Activated T-helper 1 cell treated with anti-CD3 and anti-CD28 coated beads, Interleukin-12 subunit alpha, Interleukin-12 subunit beta, Interleukin-2, Interleukin-4 antibody, amounts not matched to agents 30 ng/mL and 10 ng/mL and 1 ng/mL, durations not matched to agents 14 hours and 24 hours and 36 hours (primary cell): ENCODE measurements at regions not wholly inside any gene's neighbourhood (a gene's known extent, or its start where the extent isn't known, plus 50 kb on each side); places are given as distances from the start of the nearest gene placed in this dataset.
A peak's percentile ranks its signal among the peaks of the same experiment; 100 is the strongest.
"Not testable (repeated sequence)": the region's sequence is repeated elsewhere in the genome, so short reads cannot be mapped to it uniquely, and the experiment has no call there.

Experiments
- DNase-seq: peaks from one replicate; pipeline ENCODE4 v3.0.0; 2021; ENCODE audit warnings: low spot score
- H3K27ac Mint-ChIP-seq: one replicate; pipeline ENCODE4 v1.8.0; 2021; ENCODE audit warnings: mild to moderate bottlenecking, mixed read lengths
- H3K27me3 Mint-ChIP-seq: one replicate; pipeline ENCODE4 v1.8.0; 2022; ENCODE audit warnings: mild to moderate bottlenecking, moderate library complexity, mixed read lengths; ENCODE audit not compliant: insufficient read depth
- H3K36me3 Mint-ChIP-seq: one replicate; pipeline ENCODE4 v1.8.0; 2021; ENCODE audit warnings: low read depth, mixed read lengths
- H3K4me1 Mint-ChIP-seq: one replicate; pipeline ENCODE4 v1.8.0; 2021; ENCODE audit warnings: low read depth, mixed read lengths
- H3K4me3 Mint-ChIP-seq: one replicate; pipeline ENCODE4 v1.8.0; 2021; ENCODE audit warnings: mild to moderate bottlenecking, moderate library complexity, mixed read lengths
- H3K9me3 Mint-ChIP-seq: one replicate; pipeline ENCODE4 v1.8.0; 2021; ENCODE audit warnings: mixed read lengths
- intact Hi-C: fragments of 100-400 bp; cut with micrococcal nuclease; formaldehyde crosslinking; loops from one replicate; pipeline ENCODE4 v1.15.1; 2024

DNA sequence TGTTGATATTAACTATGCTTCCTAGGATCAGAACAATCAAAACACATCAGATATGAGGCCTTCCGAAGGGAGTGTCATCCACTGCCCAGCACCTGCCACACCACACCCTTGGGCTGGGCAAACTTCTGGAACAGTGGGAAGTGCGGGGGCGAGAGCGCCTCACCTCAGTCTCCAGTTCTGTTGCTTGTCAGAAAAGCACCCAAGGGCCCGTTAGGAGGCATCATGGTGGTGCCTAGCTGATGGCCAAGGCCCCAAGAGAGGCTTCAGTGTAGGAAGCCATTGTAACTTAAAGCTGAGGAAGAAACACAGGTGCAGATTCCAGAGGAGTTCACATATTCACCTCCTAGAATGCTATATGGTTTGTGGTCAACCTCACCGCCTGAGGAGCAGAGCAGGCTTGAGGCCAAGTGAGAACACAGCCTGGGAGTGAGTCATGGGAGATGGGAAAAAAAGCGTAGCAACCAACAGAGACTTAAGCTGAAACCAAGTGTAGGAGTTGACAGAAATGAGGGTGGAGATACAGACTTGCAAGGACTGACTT is 85.1 kb upstream of the ATL2 start:
- peak overlapping the region; percentile 72 for H3K27ac Mint-ChIP-seq
- no peaks in the 10 kb centered on the region for H3K9me3 Mint-ChIP-seq
- intact Hi-C loops = loop anchor here (1.0 to 10.0 kb wide), 8 partner anchors 12 to 1095 kb away; partner anchors contain the start of gene ATL2
- peaks cover 10% of the 10 kb centered on the region for H3K4me1 Mint-ChIP-seq
- H3K36me3 Mint-ChIP-seq = no peaks in the 10 kb centered on the region
- no peak overlapping the region for H3K4me3 Mint-ChIP-seq
- peak; percentile 14 for DNase-seq
- H3K27me3 Mint-ChIP-seq = peaks cover 6% of the 10 kb centered on the region

DNA sequence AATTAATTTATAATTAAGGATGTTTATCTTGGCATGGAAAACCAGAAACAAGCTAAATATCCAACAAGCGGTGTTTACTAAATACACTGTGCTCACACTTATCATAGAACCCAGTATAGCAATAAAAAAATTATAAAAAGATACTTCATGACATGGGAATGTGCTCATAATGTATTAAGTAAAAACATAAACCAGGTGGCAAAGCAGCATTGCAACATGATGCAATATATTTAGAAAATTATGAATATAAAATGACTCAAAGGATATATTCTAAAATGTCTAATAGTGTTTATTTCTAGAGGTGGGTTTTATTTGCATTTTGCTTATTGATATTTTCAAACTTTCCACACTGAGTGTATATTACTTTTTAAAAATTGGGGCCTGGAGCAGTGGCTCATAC is 84.4 kb upstream of the ATL2 start:
- intact Hi-C loops = loop anchor here (5.0 to 10.0 kb wide), 2 partner anchors 357 to 424 kb away; no protein-coding TSS in a partner anchor
- no peak for DNase-seq
- peaks cover 10% of the 10 kb centered on the region for H3K4me1 Mint-ChIP-seq

GRCh38 chr2:38460313-38460712 is 83.2 kb upstream of the ATL2 start:
- intact Hi-C loops = loop anchor here (5.0 to 10.0 kb wide), 2 partner anchors 356 to 423 kb away; no protein-coding TSS in a partner anchor
- Mint-ChIP-seq H3K4me3 (no peak overlapping the region), H3K27ac (no peak overlapping the region), H3K36me3 (no peaks in the 10 kb centered on the region), H3K4me1 (peaks cover 10% of the 10 kb centered on the region), H3K9me3 (no peaks in the 10 kb centered on the region), H3K27me3 (peaks cover 12% of the 10 kb centered on the region)
- DNase-seq = no peak

More for the DNA sequence above, 84.4 kb upstream of the ATL2 start:
- H3K27me3 Mint-ChIP-seq = peaks cover 4% of the 10 kb centered on the region
- no peak overlapping the region for H3K27ac Mint-ChIP-seq
- H3K36me3 Mint-ChIP-seq = no peaks in the 10 kb centered on the region
- no peaks in the 10 kb centered on the region for H3K9me3 Mint-ChIP-seq
- H3K4me3 Mint-ChIP-seq = no peak overlapping the region

- no peak for DNase-seq
- no peak overlapping the region for H3K27ac Mint-ChIP-seq
- peaks cover 10% of the 10 kb centered on the region for H3K27me3 Mint-ChIP-seq
- intact Hi-C loops = no loop called here
- no peaks in the 10 kb centered on the region for H3K9me3 Mint-ChIP-seq
- no peak overlapping the region for H3K4me3 Mint-ChIP-seq
- H3K4me1 Mint-ChIP-seq = no peaks in the 10 kb centered on the region
- H3K36me3 Mint-ChIP-seq = no peaks in the 10 kb centered on the region
Measured at GRCh38 chr2:38454081-38454480, 77.0 kb upstream of the ATL2 start.

DNA sequence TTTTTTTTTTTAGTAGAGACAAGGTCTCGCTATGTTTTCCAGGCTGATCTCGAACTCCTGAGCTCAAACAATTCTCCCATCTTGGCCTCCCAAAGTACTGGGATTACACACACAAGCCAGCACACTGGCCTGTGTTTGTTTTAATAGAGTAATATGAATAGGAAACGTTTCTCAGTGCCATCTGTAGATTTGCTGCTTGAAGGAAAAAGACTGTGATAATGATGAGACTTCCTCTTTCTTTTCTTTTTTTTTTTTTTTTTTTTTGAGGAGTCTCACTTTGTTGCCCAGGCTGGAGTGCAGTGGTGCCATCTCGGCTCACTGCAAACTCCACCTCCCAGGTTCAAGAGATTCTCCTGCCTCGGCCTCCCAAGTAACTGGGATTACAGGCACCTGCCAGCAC is 74.7 kb upstream of the ATL2 start:
- peaks cover 10% of the 10 kb centered on the region for H3K27me3 Mint-ChIP-seq
- H3K4me1 Mint-ChIP-seq, H3K36me3 Mint-ChIP-seq, intact Hi-C loops, H3K4me3 Mint-ChIP-seq, DNase-seq, H3K27ac Mint-ChIP-seq, H3K9me3 Mint-ChIP-seq: not testable (repeated sequence)

- no peaks in the 10 kb centered on the region for H3K36me3 Mint-ChIP-seq
- no peak overlapping the region for H3K27ac Mint-ChIP-seq
- H3K9me3 Mint-ChIP-seq = no peaks in the 10 kb centered on the region
- H3K4me3 Mint-ChIP-seq = no peak overlapping the region
- intact Hi-C loops = no loop called here
- no peak for DNase-seq
- H3K4me1 Mint-ChIP-seq = no peaks in the 10 kb centered on the region
- peaks cover 3% of the 10 kb centered on the region for H3K27me3 Mint-ChIP-seq
Measured at GRCh38 chr2:38450509-38450908, 73.4 kb upstream of the ATL2 start.

- H3K27me3 Mint-ChIP-seq = peaks cover 6% of the 10 kb centered on the region
- H3K4me1 Mint-ChIP-seq = no peaks in the 10 kb centered on the region
- no peak overlapping the region for H3K27ac Mint-ChIP-seq
- H3K9me3 Mint-ChIP-seq = no peaks in the 10 kb centered on the region
- no peak for DNase-seq
- H3K36me3 Mint-ChIP-seq = no peaks in the 10 kb centered on the region
- no peak overlapping the region for H3K4me3 Mint-ChIP-seq
- intact Hi-C loops = no loop called here
Measured at GRCh38 chr2:38448692-38449410, 71.8 kb upstream of the ATL2 start.

- Mint-ChIP-seq H3K9me3 (no peaks in the 10 kb centered on the region), H3K36me3 (no peaks in the 10 kb centered on the region), H3K27ac (no peak overlapping the region), H3K27me3 (peaks cover 19% of the 10 kb centered on the region), H3K4me1 (no peaks in the 10 kb centered on the region), H3K4me3 (no peak overlapping the region)
- no peak for DNase-seq
- intact Hi-C loops = no loop called here
Measured at GRCh38 chr2:38446906-38447561, 70.0 kb upstream of the ATL2 start.

GRCh38 chr2:38446418-38446817 is 69.3 kb upstream of the ATL2 start:
- H3K9me3 Mint-ChIP-seq = no peaks in the 10 kb centered on the region
- H3K27ac Mint-ChIP-seq = no peak overlapping the region
- intact Hi-C loops = no loop called here
- H3K4me1 Mint-ChIP-seq = no peaks in the 10 kb centered on the region
- no peak for DNase-seq
- H3K36me3 Mint-ChIP-seq = no peaks in the 10 kb centered on the region
- H3K27me3 Mint-ChIP-seq = peaks cover 20% of the 10 kb centered on the region
- H3K4me3 Mint-ChIP-seq = no peak overlapping the region

DNA sequence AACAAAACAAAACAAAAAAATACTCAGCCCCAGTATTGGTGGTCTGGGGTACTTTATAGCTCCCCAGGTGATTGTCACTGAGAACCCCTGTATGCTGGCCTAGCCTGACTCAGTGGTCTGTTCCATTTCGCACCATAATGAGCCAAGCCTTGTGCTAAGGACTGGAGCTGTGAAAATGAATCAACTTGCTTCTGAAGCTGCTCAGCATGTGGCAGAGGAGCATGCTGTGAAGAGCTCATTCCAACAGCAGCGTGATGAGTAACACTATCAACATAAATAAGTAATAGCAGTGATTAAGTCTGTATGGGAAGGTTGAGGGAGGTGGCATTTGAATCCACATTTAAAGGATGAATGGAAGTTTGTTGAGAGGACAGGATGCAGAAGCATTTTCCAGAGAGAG is 67.2 kb upstream of the ATL2 start:
- H3K4me1 Mint-ChIP-seq = peaks cover under 1% of the 10 kb centered on the region
- peaks cover 23% of the 10 kb centered on the region for H3K27me3 Mint-ChIP-seq
- no peaks in the 10 kb centered on the region for H3K9me3 Mint-ChIP-seq
- no peak overlapping the region for H3K4me3 Mint-ChIP-seq
- H3K36me3 Mint-ChIP-seq = no peaks in the 10 kb centered on the region
- no peak overlapping the region for H3K27ac Mint-ChIP-seq
- DNase-seq = no peak
- intact Hi-C loops = no loop called here

DNA sequence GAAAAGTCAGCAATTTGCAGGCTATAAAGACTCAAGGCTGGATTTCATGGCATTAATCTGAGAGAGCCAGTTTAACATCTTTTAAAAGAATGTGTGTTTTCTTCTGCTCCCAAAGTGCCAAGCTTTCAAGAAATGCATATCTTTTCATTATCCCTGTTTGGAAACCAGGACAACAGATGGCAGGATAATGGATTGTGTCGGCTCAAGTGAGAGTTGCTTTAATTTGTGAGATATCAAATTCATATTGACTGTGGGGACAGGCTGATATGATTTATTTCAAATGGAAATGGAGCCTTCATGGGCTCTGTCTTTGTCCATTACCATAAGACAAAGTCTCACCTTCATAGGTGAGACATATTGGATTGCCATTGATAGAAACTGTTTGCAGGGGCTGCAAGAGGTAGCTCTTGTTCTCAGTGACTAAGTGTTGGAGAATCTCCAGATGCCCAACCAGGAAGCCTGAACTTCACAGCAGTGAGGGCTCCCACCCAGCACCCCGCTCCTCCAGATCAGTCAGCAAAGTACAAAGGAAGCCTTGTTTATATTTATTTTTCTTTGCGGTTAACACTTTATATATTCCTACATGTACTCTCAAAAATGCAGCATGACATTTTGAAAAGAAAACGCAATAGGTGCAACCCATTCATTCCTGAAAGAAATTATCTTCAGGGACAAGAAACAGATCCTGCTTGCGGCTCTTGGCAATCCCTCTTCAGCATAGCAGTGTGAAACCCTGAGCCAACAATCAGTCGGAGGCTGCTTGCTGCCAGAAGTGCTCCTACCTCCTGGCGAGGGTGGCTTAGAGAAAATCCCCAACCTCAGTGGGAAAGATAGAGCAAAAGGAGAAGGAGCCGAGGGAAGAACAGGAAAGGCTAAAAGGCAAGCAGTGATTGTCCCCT is 65.8 kb upstream of the ATL2 start:
- intact Hi-C loops = no loop called here
- H3K36me3 Mint-ChIP-seq = no peaks in the 10 kb centered on the region
- DNase-seq = no peak
- peaks cover 10% of the 10 kb centered on the region for H3K4me1 Mint-ChIP-seq
- no peak overlapping the region for H3K4me3 Mint-ChIP-seq
- H3K27ac Mint-ChIP-seq = no peak overlapping the region
- no peaks in the 10 kb centered on the region for H3K9me3 Mint-ChIP-seq
- H3K27me3 Mint-ChIP-seq = peaks cover 23% of the 10 kb centered on the region

DNA sequence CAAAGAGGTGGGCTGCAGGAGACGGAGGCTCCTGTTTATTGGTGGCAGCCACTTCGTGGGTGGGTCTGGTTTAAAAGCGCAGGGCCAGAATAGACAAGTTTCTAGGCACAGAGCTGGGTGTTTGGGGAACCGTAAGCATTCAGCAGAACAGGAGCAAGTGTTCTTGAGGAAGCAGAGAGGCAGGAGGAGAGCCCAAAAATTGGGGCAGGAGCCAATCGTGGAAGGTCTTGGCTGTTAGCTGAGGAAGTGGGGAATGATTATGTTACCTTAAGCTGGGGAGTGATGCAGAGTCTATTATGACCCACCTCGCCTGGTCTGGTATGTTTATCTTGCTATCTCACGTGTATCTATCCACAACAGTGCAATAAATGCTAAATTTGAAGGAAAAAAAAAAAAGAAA is 64.3 kb upstream of the ATL2 start:
- H3K4me1 Mint-ChIP-seq = peaks cover 10% of the 10 kb centered on the region
- H3K4me3 Mint-ChIP-seq = no peak overlapping the region
- H3K9me3 Mint-ChIP-seq = no peaks in the 10 kb centered on the region
- intact Hi-C loops = no loop called here
- H3K36me3 Mint-ChIP-seq = no peaks in the 10 kb centered on the region
- DNase-seq = no peak
- no peak overlapping the region for H3K27ac Mint-ChIP-seq
- peaks cover 23% of the 10 kb centered on the region for H3K27me3 Mint-ChIP-seq
